GM12875 (cell line): ENCODE measurements at regions not wholly inside any gene's neighbourhood (a gene's known extent, or its start where the extent isn't known, plus 50 kb on each side); places are given as distances from the start of the nearest gene placed in this dataset.

ENCODE experiments used
- H3K4me3 ChIP-seq: one replicate; pipeline ENCODE4 v1.5.1; 2011; ENCODE audit warnings: low read depth, low read length, control low read depth
- TF ChIP-seq, protein P1 (sequence below): IDR thresholded peaks from 2 replicates; pipeline ENCODE4 v1.5.1; 2011; ENCODE audit warnings: low read depth, mild to moderate bottlenecking, control low read depth, inconsistent platforms, low read length, moderate library complexity, borderline replicate concordance; ENCODE audit not compliant: insufficient read depth

DNA sequence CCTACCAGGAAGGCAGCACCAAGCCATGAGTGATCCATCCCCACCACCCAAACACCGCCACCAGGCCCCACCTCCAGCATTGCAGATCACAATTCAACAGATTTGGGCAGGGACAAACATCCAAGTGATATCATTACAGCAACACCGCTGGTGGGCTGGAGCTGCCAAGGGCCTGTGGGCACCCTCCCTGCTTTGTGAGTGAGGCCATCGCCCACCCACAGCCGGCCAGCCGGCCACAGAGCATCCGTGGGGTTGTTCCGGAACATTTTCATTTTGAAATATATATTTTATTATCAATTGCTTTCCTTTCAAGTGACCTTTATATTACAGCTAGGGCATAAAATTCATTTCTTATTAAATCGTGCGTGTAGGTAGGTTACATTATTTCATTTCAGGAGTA is 286.0 kb upstream of the CDH4 start:
- TF ChIP-seq, protein P1, sequence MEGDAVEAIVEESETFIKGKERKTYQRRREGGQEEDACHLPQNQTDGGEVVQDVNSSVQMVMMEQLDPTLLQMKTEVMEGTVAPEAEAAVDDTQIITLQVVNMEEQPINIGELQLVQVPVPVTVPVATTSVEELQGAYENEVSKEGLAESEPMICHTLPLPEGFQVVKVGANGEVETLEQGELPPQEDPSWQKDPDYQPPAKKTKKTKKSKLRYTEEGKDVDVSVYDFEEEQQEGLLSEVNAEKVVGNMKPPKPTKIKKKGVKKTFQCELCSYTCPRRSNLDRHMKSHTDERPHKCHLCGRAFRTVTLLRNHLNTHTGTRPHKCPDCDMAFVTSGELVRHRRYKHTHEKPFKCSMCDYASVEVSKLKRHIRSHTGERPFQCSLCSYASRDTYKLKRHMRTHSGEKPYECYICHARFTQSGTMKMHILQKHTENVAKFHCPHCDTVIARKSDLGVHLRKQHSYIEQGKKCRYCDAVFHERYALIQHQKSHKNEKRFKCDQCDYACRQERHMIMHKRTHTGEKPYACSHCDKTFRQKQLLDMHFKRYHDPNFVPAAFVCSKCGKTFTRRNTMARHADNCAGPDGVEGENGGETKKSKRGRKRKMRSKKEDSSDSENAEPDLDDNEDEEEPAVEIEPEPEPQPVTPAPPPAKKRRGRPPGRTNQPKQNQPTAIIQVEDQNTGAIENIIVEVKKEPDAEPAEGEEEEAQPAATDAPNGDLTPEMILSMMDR: no peak
- no peak overlapping the region for H3K4me3 ChIP-seq

GRCh38 chr20:60966766-60967165 is 285.3 kb upstream of the CDH4 start:
- TF ChIP-seq, protein P1: no peak
- H3K4me3 ChIP-seq: no peak overlapping the region

DNA sequence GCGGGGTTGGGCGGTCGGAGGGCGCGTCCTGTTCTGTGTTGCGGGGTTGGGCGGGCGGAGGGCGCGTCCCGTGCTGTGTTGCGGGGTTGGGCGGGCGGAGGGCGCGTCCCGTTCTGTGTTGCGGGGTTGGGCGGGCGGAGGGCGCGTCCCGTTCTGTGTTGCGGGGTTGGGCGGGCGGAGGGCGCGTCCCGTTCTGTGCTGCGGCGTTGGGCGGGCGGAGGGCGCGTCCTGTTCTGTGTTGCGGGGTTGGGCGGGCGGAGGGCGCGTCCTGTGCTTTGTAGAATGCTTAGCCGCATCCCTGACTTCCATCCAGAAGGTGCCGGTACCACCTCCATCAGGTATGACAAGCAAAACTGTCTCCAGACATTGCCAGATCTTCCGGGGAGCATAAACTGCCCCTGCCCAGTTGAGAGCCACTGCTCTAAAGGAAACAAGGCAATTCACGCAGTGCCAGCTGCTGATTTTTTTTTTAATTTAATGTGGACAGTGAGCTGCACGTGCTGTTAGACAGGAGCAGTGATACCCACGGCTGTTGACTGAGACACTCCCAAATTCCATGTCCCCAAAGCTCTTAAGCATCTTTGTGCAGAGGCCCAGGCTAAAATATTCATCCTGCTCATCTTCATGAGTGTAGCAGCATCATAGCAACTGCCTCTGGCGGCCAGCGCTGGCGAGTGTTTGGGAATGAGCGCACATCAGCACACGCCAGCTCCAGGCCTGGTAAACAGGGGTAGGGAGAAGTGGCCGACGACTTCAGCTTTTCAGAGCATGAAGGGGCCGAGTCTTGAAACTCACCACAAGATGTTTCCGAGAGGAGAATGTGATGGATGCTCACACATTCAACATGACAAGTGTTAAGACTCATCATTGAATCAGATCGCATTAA is 284.4 kb upstream of the CDH4 start:
- TF ChIP-seq, protein P1: no peak
- no peak overlapping the region for H3K4me3 ChIP-seq

DNA sequence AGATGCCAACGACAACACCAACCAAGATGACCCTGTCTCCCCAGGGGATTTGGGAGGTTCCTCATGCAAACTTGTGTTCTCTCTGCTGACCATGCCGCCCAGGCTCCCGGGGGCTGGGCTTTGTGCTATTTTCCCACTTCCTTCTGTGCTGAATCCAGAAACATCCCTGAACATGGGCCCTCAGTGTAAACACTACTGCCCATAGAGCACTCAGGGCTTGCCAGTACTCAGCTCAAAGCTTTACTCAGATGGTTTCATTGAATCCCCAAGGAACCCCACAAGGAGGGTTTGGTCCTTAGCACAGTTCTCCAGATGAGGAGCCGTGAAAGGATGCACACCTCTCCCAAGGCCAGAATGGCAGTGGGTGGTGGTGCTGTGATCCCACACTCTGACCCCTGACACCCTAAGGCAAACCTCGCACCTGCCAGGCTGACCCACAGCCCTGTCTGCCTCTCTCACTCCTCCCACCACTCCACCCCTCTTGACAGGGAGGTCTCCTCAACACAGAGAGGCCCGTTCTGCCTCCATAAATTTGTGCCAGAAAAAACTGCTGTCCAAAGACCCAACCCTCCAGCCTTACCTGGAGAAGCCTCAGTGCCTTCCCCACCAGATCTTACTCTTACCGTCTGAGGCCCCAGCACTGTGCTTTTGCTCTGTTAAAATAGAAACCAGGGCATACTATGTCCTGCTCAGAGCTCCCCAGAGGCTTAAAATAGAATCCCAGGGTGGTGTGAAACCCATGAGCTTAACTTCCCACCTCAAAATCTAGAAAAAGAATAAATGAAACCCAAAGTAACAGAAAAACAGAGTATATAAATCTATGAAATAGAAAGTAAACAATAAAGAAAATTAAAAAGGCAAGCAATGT is 283.0 kb upstream of the CDH4 start:
- TF ChIP-seq, protein P1: no peak
- H3K4me3 ChIP-seq: no peak overlapping the region

DNA sequence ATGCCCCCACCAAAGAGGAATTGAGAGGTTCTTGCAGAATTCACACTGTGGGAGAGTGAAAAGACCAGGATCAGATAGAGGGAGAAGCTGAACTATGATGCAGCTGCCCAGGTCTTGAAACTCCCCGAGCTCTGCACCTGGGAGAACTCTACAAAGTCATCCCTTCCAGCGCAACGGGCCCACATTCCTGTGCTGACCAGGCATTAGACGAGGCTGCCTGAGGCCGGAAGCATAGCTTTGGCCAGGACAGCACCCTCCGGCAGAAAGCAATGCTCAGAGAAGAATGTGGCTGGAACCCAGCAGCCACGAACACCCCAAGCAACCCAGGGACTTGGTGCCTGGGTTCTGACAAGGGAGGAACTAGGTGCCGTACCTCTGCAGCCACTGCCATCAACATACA is 281.5 kb upstream of the CDH4 start:
- TF ChIP-seq, protein P1: no peak
- no peak overlapping the region for H3K4me3 ChIP-seq

GRCh38 chr20:60974022-60974421 is 278.0 kb upstream of the CDH4 start:
- TF ChIP-seq, protein P1: no peak
- H3K4me3 ChIP-seq: no peak overlapping the region
